ENCODE measurements at regions not wholly inside any gene's neighbourhood (a gene's known extent, or its start where the extent isn't known, plus 50 kb on each side); places are given as distances from the start of the nearest gene placed in this dataset.

- TF ChIP-seq EZH2 (IDR thresholded peaks at IDR 0.05; ENCODE audit: borderline replicate concordance, low read depth, low read length, poor library complexity, severe bottlenecking) (no peak), CTCF (conservative IDR thresholded peaks at IDR 0.05; ENCODE audit: low read depth, low read length) (no peak)
Observed at GRCh38 chr7:69336976-69337375, 261.3 kb upstream of the AUTS2 start.

Measured in A673 (cell line).